DND-41 (cell line): ENCODE measurements at regions not wholly inside any gene's neighbourhood (a gene's known extent, or its start where the extent isn't known, plus 50 kb on each side); places are given as distances from the start of the nearest gene placed in this dataset.

Experiments
- ATAC-seq: fragments of 200-7000 bp; cut with Tn5 transposase; 3 replicates; pipeline ENCODE4 v1.9.1; 2021; ENCODE audit warnings: low read depth; ENCODE audit not compliant: insufficient read depth
- DNase-seq: peaks from one replicate; pipeline ENCODE4 v3.0.0-alpha.2; 2020
- H2AFZ ChIP-seq: 2 replicates; pipeline ENCODE4 v1.6.0; 2012; ENCODE audit warnings: low read depth, low read length
- H3K27ac ChIP-seq: 2 replicates; pipeline ENCODE4 v1.5.1; 2012; ENCODE audit warnings: low read length, inconsistent platforms
- H3K27me3 ChIP-seq: fragments of 200-600 bp; sonication (generic); 2 replicates; pipeline ENCODE4 v1.6.0; 2012; ENCODE audit warnings: low read length, mild to moderate bottlenecking, inconsistent platforms; ENCODE audit not compliant: insufficient read depth, poor library complexity
- H3K36me3 ChIP-seq: 2 replicates; pipeline ENCODE4 v1.5.1; 2012; ENCODE audit warnings: low read length, inconsistent platforms; ENCODE audit not compliant: insufficient read depth
- H3K4me1 ChIP-seq: 2 replicates; pipeline ENCODE4 v1.5.1; 2012; ENCODE audit warnings: mild to moderate bottlenecking, low read length; ENCODE audit not compliant: insufficient read depth
- H3K4me2 ChIP-seq: 2 replicates; pipeline ENCODE4 v1.6.0; 2012; ENCODE audit warnings: mild to moderate bottlenecking, moderate library complexity, low read length, inconsistent platforms; ENCODE audit not compliant: insufficient read depth
- H3K4me3 ChIP-seq, 2 experiments: fragments of 200-600 bp in 1 of 2; shearing (Covaris generic) in 1 of 2; 2 replicates each; pipeline ENCODE4 v1.5.1; 2012 to 2016; ENCODE audit warnings: inconsistent platforms in 2 of 2, low read length in 2 of 2, mild to moderate bottlenecking in 2 of 2, low read depth in 1 of 2, moderate library complexity in 1 of 2
- H3K79me2 ChIP-seq: 2 replicates; pipeline ENCODE4 v1.6.0; 2012; ENCODE audit warnings: low read length, inconsistent platforms; ENCODE audit not compliant: insufficient read depth
- H3K9ac ChIP-seq: 2 replicates; pipeline ENCODE4 v1.6.0; 2012; ENCODE audit warnings: low read depth, mild to moderate bottlenecking, inconsistent platforms, low read length, moderate library complexity
- H3K9me3 ChIP-seq: 2 replicates; pipeline ENCODE4 v1.5.1; 2012; ENCODE audit warnings: low read length, moderate library complexity, mild to moderate bottlenecking, inconsistent platforms; ENCODE audit not compliant: insufficient read depth, severe bottlenecking
- H4K20me1 ChIP-seq: 2 replicates; pipeline ENCODE4 v1.6.0; 2012; ENCODE audit warnings: low read length; ENCODE audit not compliant: insufficient read depth
- CTCF ChIP-seq: IDR thresholded peaks from 2 replicates; pipeline ENCODE4 v1.5.1; 2012; ENCODE audit warnings: borderline replicate concordance, low read length, moderate library complexity, mild to moderate bottlenecking; ENCODE audit not compliant: poor library complexity, severe bottlenecking; ENCODE audit errors: extremely low read depth
- EZH2 ChIP-seq: IDR thresholded peaks from 3 replicates; pipeline ENCODE4 v1.6.1; 2012; ENCODE audit warnings: borderline replicate concordance, low read depth, mild to moderate bottlenecking, moderate library complexity, low read length, inconsistent platforms; ENCODE audit not compliant: severe bottlenecking

GRCh38 chr18:57890266-57890665 lies 87.2 kb upstream of the ATP8B1 start:
- no peak overlapping the region for H3K4me3 ChIP-seq
- no peak overlapping the region for H3K9ac ChIP-seq
- DNase-seq (no peak), ATAC-seq (no peak)
- H3K27ac ChIP-seq: no peak overlapping the region
- H2AFZ ChIP-seq: no peak overlapping the region
- peaks cover 10% of the 10 kb centered on the region for H3K9me3 ChIP-seq
- no peaks in the 10 kb centered on the region for H4K20me1 ChIP-seq
- H3K36me3 ChIP-seq: no peaks in the 10 kb centered on the region
- H3K27me3 ChIP-seq: no peaks in the 10 kb centered on the region
- H3K4me2 ChIP-seq: no peak overlapping the region
- TF ChIP-seq CTCF: no peak
- TF ChIP-seq EZH2: no peak
- H3K79me2 ChIP-seq: no peaks in the 10 kb centered on the region
- no peaks in the 10 kb centered on the region for H3K4me1 ChIP-seq

- Histone ChIP-seq H4K20me1 (no peaks in the 10 kb centered on the region), H3K4me1 (no peaks in the 10 kb centered on the region), H3K9me3 (peaks cover 10% of the 10 kb centered on the region), H3K27ac (no peak overlapping the region), H3K9ac (no peak overlapping the region), H3K4me3 (no peak overlapping the region), H3K79me2 (no peaks in the 10 kb centered on the region), H3K27me3 (no peaks in the 10 kb centered on the region), H2AFZ (no peak overlapping the region), H3K4me2 (no peak overlapping the region), H3K36me3 (no peaks in the 10 kb centered on the region)
- TF ChIP-seq EZH2: no peak
- no peak for TF ChIP-seq CTCF
- ATAC-seq (no peak), DNase-seq (no peak)
Measured at GRCh38 chr18:57889841-57890240, 86.7 kb upstream of the ATP8B1 start.

GRCh38 chr18:57887543-57888383 lies 84.6 kb upstream of the ATP8B1 start:
- H3K4me1 ChIP-seq: no peaks in the 10 kb centered on the region
- H3K9ac ChIP-seq: no peak overlapping the region
- ATAC-seq (no peak), DNase-seq (no peak)
- no peaks in the 10 kb centered on the region for H3K79me2 ChIP-seq
- TF ChIP-seq CTCF (no peak), EZH2 (no peak)
- H3K36me3 ChIP-seq: no peaks in the 10 kb centered on the region
- H3K9me3 ChIP-seq: peaks cover 10% of the 10 kb centered on the region
- no peak overlapping the region for H3K4me3 ChIP-seq
- no peak overlapping the region for H2AFZ ChIP-seq
- no peaks in the 10 kb centered on the region for H4K20me1 ChIP-seq
- H3K27me3 ChIP-seq: no peaks in the 10 kb centered on the region
- H3K4me2 ChIP-seq: no peak overlapping the region
- H3K27ac ChIP-seq: no peak overlapping the region

GRCh38 chr18:57885931-57886330 lies 82.8 kb upstream of the ATP8B1 start:
- Histone ChIP-seq H3K27ac (no peak overlapping the region), H3K27me3 (no peaks in the 10 kb centered on the region), H3K4me1 (no peaks in the 10 kb centered on the region), H3K9ac (no peak overlapping the region), H2AFZ (no peak overlapping the region), H3K9me3 (peaks cover 10% of the 10 kb centered on the region), H3K79me2 (no peaks in the 10 kb centered on the region), H3K4me2 (no peak overlapping the region), H3K36me3 (no peaks in the 10 kb centered on the region), H3K4me3 (no peak overlapping the region), H4K20me1 (no peaks in the 10 kb centered on the region)
- ATAC-seq: no peak
- no peak for DNase-seq
- TF ChIP-seq EZH2 (no peak), CTCF (no peak)
